Osteoblast (primary cell): ENCODE measurements at regions not wholly inside any gene's neighbourhood (a gene's known extent, or its start where the extent isn't known, plus 50 kb on each side); places are given as distances from the start of the nearest gene placed in this dataset.

Source experiments
- DNase-seq: peaks from one replicate; pipeline ENCODE4 v3.0.0; 2011; ENCODE audit warnings: low spot score, mixed read lengths; ENCODE audit not compliant: insufficient read length; ENCODE audit errors: missing footprints
- H2AFZ ChIP-seq: 2 replicates; pipeline ENCODE4 v1.6.0; 2011; ENCODE audit warnings: mild to moderate bottlenecking, low read length
- H3K27ac ChIP-seq: 2 replicates; pipeline ENCODE4 v1.5.1; 2011; ENCODE audit warnings: mild to moderate bottlenecking, low read depth, low read length, moderate library complexity
- H3K27me3 ChIP-seq: 2 replicates; pipeline ENCODE4 v1.6.0; 2012; ENCODE audit warnings: mild to moderate bottlenecking, control low read depth, inconsistent platforms, low read length, moderate library complexity; ENCODE audit not compliant: insufficient read depth
- H3K36me3 ChIP-seq: 2 replicates; pipeline ENCODE4 v1.5.1; 2011; ENCODE audit warnings: mild to moderate bottlenecking, low read length, control low read depth, moderate library complexity; ENCODE audit not compliant: insufficient read depth
- H3K4me1 ChIP-seq: 2 replicates; pipeline ENCODE4 v1.5.1; 2011; ENCODE audit warnings: mild to moderate bottlenecking, low read length, control low read depth, moderate library complexity; ENCODE audit not compliant: insufficient read depth
- H3K4me2 ChIP-seq: 2 replicates; pipeline ENCODE4 v1.6.0; 2011; ENCODE audit warnings: mild to moderate bottlenecking, low read length; ENCODE audit not compliant: insufficient read depth
- H3K4me3 ChIP-seq: fragments of 200-600 bp; sonication (generic); 3 replicates; pipeline ENCODE4 v1.5.1; 2012; ENCODE audit warnings: mild to moderate bottlenecking, low read length, inconsistent platforms; ENCODE audit not compliant: insufficient read depth
- H3K79me2 ChIP-seq: 2 replicates; pipeline ENCODE4 v1.6.0; 2012; ENCODE audit warnings: mild to moderate bottlenecking, low read length, control low read depth, inconsistent platforms; ENCODE audit not compliant: insufficient read depth
- H3K9me3 ChIP-seq: 2 replicates; pipeline ENCODE4 v1.5.1; 2011; ENCODE audit warnings: low read depth, low read length, control low read depth
- H4K20me1 ChIP-seq: 2 replicates; pipeline ENCODE4 v1.6.0; 2012; ENCODE audit warnings: mild to moderate bottlenecking, low read length, control low read depth; ENCODE audit not compliant: insufficient read depth
- TF ChIP-seq, protein P1 (sequence below): IDR thresholded peaks from 2 replicates; pipeline ENCODE4 v1.5.1; 2011; ENCODE audit warnings: mild to moderate bottlenecking, low read depth, low read length, moderate library complexity; ENCODE audit errors: extremely low read depth

DNA sequence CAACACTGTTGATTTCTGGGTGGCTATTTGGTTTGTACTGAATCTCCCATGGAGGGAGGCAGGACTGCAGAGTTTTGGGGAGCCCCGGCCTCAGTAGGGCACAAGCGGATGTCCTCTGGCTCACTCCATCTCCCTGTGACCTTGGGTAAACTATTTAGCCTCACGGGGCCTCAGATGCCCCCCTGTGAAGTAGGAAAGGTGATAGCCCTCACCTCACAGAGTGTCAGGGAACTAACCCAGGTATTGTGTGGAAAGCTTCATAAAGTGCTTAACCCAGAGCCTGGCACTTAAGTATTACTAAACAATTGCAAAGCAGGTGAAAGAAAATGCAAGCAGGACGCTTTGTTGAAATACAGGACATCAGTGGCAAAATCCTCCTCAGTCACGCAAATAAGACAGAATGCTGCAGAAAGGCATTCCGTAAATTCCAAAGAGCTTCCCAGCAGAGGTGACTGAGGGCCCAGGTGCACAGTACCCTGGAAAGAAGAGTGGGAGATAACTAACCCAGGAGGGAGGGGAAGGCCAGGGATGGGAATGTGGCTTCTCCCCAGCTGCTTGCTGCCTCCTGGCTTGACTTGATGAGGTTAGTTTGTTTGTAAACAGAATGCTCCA lies 436.3 kb downstream of the PRDM2 start:
- DNase-seq: no peak
- Histone ChIP-seq H3K4me1 (peaks cover 2% of the 10 kb centered on the region), H3K36me3 (no peaks in the 10 kb centered on the region), H3K79me2 (no peaks in the 10 kb centered on the region), H3K4me2 (no peak overlapping the region), H3K27me3 (no peaks in the 10 kb centered on the region), H2AFZ (no peak overlapping the region), H3K27ac (no peak overlapping the region), H3K4me3 (no peak overlapping the region), H3K9me3 (no peaks in the 10 kb centered on the region), H4K20me1 (no peaks in the 10 kb centered on the region)
- TF ChIP-seq, protein P1, sequence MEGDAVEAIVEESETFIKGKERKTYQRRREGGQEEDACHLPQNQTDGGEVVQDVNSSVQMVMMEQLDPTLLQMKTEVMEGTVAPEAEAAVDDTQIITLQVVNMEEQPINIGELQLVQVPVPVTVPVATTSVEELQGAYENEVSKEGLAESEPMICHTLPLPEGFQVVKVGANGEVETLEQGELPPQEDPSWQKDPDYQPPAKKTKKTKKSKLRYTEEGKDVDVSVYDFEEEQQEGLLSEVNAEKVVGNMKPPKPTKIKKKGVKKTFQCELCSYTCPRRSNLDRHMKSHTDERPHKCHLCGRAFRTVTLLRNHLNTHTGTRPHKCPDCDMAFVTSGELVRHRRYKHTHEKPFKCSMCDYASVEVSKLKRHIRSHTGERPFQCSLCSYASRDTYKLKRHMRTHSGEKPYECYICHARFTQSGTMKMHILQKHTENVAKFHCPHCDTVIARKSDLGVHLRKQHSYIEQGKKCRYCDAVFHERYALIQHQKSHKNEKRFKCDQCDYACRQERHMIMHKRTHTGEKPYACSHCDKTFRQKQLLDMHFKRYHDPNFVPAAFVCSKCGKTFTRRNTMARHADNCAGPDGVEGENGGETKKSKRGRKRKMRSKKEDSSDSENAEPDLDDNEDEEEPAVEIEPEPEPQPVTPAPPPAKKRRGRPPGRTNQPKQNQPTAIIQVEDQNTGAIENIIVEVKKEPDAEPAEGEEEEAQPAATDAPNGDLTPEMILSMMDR: no peak

DNA sequence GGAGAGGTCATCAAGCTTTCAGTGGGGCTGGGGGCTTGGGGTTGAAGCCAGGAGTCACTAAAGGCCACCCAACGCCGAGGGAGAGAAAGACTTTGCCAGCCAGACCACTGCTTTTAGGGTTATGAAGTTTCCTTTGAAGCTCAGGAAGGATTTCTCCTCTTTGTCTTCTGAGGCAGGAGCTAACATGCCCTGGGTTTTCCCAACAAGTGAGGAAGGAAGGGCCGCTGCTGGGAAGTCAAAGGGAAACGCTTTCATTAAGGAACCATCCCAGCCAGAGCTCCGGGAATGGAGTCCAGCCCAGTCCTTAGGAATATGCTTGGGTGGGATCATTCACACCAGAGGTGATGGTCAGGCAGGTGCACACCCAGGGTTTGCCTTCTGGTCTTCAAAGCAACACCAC lies 436.9 kb downstream of the PRDM2 start:
- peaks cover 5% of the 10 kb centered on the region for H3K4me1 ChIP-seq
- no peaks in the 10 kb centered on the region for H3K79me2 ChIP-seq
- no peak overlapping the region for H3K27ac ChIP-seq
- H3K36me3 ChIP-seq: no peaks in the 10 kb centered on the region
- no peak for DNase-seq
- no peak overlapping the region for H3K4me2 ChIP-seq
- H3K9me3 ChIP-seq: no peaks in the 10 kb centered on the region
- H3K4me3 ChIP-seq: no peak overlapping the region
- TF ChIP-seq, protein P1: no peak
- H2AFZ ChIP-seq: no peak overlapping the region
- no peaks in the 10 kb centered on the region for H3K27me3 ChIP-seq
- H4K20me1 ChIP-seq: no peaks in the 10 kb centered on the region

DNA sequence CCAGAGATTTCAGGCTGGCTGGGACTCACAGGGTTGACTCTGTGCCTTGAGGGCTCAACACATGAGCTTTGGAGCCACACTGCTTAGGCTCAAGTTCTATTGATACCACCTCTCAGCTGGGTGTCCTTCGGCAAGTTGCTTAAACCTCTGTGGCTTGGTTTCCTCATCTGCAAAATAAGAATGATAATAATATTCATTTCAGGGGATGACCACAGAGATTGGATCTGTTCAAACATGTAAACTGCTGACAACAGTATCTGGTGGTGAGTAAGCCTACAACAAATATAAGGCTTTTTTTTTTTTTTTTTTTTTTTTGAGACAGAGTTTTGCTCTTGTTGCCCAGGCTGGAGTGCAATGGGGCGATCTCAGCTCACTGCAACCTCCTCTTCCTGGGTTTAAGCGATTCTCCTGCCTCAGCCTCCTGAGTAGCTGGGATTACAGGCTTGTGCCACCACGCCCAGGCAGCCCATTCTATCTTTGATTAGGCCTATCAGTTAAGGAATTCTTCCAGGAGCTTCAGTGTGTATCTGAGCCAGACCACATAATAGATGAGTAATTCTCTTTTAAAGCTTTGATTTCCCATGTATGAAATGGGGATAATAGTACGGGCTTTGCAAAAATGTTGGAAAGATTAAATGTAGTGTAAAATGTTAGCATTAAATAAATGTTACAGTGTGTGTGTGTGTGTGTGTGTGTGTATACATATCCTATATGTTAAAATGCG lies 437.6 kb downstream of the PRDM2 start:
- Histone ChIP-seq H3K27me3 (no peaks in the 10 kb centered on the region), H3K27ac (no peak overlapping the region), H3K4me3 (no peak overlapping the region), H2AFZ (no peak overlapping the region), H4K20me1 (no peaks in the 10 kb centered on the region), H3K4me1 (peaks cover 5% of the 10 kb centered on the region), H3K36me3 (no peaks in the 10 kb centered on the region), H3K9me3 (no peaks in the 10 kb centered on the region), H3K4me2 (no peak overlapping the region), H3K79me2 (no peaks in the 10 kb centered on the region)
- TF ChIP-seq, protein P1: no peak
- no peak for DNase-seq

DNA sequence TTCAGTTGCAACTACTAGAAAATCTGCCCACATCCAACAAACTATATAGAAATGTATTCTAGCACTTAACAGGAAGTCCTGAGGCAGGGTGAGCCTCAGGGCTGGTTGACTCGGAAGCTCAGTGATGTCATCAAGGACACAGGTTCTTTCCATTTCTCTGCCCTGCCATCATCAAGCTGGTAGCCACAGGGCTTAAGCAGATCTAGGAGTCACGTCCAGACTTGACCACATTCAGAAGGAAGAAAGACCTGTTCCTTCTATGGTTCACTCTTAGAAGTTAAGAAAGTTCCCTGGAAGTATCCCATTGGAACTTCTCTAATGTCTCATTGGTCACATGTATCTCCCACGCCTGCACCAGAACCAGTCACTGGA lies 438.1 kb downstream of the PRDM2 start:
- H3K27ac ChIP-seq: no peak overlapping the region
- no peaks in the 10 kb centered on the region for H4K20me1 ChIP-seq
- H3K9me3 ChIP-seq: no peaks in the 10 kb centered on the region
- no peak overlapping the region for H3K4me3 ChIP-seq
- TF ChIP-seq, protein P1: no peak
- no peak overlapping the region for H2AFZ ChIP-seq
- peaks cover 5% of the 10 kb centered on the region for H3K4me1 ChIP-seq
- no peak overlapping the region for H3K4me2 ChIP-seq
- H3K27me3 ChIP-seq: no peaks in the 10 kb centered on the region
- no peaks in the 10 kb centered on the region for H3K36me3 ChIP-seq
- no peaks in the 10 kb centered on the region for H3K79me2 ChIP-seq
- no peak for DNase-seq
